ENCODE measurements at regions not wholly inside any gene's neighbourhood (a gene's known extent, or its start where the extent isn't known, plus 50 kb on each side); places are given as distances from the start of the nearest gene placed in this dataset.

DNA sequence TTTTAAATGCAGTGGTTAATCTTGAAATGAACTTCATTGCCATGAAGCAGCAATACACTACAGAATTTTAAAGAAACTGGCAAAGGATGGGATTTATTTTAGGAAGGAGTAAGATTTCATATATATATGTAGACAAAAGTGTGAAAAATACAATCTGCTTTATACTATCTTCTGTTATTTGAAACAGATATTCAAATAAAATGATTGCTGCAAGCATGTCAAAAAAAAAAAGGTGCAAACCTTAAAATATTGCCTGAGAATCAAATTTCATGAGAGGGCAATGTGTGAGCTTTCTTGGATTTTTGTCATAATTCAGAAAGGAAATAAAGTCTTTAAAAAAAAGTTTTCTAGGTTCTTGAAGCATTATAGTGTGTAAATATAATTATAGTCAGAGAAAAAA, 705.0 kb upstream of the CDH10 start:
- Histone ChIP-seq H3K4me3 (ENCODE audit: low read depth, low read length) (no peak overlapping the region), H3K27ac (ENCODE audit: low read depth, low read length) (no peak overlapping the region), H3K27me3 (ENCODE audit: control insufficient read depth, insufficient read depth, low read length) (no peaks in the 10 kb centered on the region), H3K9me3 (ENCODE audit: control insufficient read depth, insufficient read depth, low read length) (peaks cover 9% of the 10 kb centered on the region; the same call in 1 of the 2 replicates)
- ChIA-PET CTCF (no interaction called here), POLR2A (no interaction called here)
- TF ChIP-seq, protein P1, sequence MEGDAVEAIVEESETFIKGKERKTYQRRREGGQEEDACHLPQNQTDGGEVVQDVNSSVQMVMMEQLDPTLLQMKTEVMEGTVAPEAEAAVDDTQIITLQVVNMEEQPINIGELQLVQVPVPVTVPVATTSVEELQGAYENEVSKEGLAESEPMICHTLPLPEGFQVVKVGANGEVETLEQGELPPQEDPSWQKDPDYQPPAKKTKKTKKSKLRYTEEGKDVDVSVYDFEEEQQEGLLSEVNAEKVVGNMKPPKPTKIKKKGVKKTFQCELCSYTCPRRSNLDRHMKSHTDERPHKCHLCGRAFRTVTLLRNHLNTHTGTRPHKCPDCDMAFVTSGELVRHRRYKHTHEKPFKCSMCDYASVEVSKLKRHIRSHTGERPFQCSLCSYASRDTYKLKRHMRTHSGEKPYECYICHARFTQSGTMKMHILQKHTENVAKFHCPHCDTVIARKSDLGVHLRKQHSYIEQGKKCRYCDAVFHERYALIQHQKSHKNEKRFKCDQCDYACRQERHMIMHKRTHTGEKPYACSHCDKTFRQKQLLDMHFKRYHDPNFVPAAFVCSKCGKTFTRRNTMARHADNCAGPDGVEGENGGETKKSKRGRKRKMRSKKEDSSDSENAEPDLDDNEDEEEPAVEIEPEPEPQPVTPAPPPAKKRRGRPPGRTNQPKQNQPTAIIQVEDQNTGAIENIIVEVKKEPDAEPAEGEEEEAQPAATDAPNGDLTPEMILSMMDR (IDR thresholded peaks at IDR 0.05; ENCODE audit: low read depth, low read length) = no peak
- DNase-seq (ENCODE audit: low read depth, low spot score) = no peak

DNA sequence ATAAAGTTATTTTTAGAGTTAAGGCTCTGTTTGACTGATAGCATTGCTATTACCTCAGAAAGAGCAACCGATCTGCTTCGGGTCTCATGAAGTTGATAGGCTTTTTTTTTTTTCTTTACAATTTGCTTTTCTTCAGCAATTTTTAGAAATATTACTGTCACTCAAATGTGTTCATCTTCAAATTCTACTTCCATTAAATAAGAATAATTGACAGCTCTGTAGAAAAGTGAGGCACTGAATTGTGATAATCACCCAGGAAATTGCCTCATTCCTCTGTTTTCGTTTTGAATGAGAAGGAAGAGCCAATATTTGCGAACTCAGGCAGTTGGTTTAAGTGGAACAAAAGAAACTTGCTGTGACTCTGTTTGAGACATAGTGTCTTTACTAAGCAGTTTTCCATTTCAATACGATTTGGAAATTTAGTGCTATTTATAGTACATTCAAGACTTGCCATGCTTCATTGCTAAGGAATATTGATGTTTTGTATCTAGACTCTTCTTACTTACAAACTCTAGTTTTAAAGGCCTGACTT, 700.5 kb upstream of the CDH10 start:
- Histone ChIP-seq H3K9me3 (ENCODE audit: control insufficient read depth, insufficient read depth, low read length) (0 out of 2 replicates have a peak, but pooled peaks cover 3% of the 10 kb centered on the region), H3K27me3 (ENCODE audit: control insufficient read depth, insufficient read depth, low read length) (no peaks in the 10 kb centered on the region), H3K27ac (ENCODE audit: low read depth, low read length) (no peak overlapping the region), H3K4me3 (ENCODE audit: low read depth, low read length) (no peak overlapping the region)
- TF ChIP-seq, protein P1 (IDR thresholded peaks at IDR 0.05; ENCODE audit: low read depth, low read length) = no peak
- DNase-seq (ENCODE audit: low read depth, low spot score) = no peak
- ChIA-PET POLR2A (no interaction called here), CTCF (no interaction called here)

DNA sequence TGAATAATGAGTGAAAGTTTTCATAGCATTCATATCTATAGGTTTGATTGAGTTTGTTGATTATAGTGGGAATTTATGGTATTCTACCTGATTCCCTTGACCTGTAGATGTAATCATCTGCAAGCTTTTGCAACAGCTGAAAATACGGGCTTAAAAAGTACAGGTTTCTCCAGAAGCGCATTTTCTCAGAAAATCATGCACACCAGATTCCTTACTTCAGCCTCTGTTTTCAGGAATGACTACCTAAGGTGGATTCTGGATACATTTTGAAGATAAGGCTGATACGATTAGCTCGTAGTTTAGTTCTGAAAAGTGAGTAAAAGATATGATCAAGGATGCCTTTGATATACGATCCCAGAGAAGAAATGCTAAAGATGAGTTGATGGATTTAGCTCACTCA, 694.8 kb upstream of the CDH10 start:
- Histone ChIP-seq H3K27ac (ENCODE audit: low read depth, low read length) (no peak overlapping the region), H3K27me3 (ENCODE audit: control insufficient read depth, insufficient read depth, low read length) (no peaks in the 10 kb centered on the region), H3K4me3 (ENCODE audit: low read depth, low read length) (no peak overlapping the region), H3K9me3 (ENCODE audit: control insufficient read depth, insufficient read depth, low read length) (peaks cover under 1% of the 10 kb centered on the region; the same call in 1 of the 2 replicates)
- ChIA-PET CTCF (no interaction called here), POLR2A (no interaction called here)
- no peak for DNase-seq (ENCODE audit: low read depth, low spot score)
- TF ChIP-seq, protein P1 (IDR thresholded peaks at IDR 0.05; ENCODE audit: low read depth, low read length) = no peak

DNA sequence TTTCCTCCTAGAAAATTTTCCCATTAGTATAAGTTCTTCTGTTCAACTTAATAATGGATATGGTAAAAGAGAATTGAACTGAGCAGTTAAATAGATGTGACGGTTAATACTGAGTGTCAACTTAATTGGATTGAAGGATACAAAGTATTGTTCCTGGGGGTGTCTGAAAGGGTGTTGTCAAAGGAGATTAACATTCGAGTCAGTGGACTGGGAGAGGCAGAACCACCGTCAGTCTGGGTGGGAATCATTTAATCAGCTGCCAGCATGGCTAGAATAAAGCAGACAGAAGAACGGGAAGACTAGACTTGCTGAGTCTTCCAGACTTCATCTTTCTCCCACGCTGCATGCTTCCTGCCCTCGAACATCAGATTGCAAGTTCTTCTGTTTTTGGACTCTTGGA, 689.6 kb upstream of the CDH10 start:
- TF ChIP-seq, protein P1 (IDR thresholded peaks at IDR 0.05; ENCODE audit: low read depth, low read length) = no peak
- Histone ChIP-seq H3K27me3 (ENCODE audit: control insufficient read depth, insufficient read depth, low read length) (no peaks in the 10 kb centered on the region), H3K4me3 (ENCODE audit: low read depth, low read length) (no peak overlapping the region), H3K27ac (ENCODE audit: low read depth, low read length) (no peak overlapping the region), H3K9me3 (ENCODE audit: control insufficient read depth, insufficient read depth, low read length) (peaks cover 28% of the 10 kb centered on the region)
- ChIA-PET CTCF (no interaction called here), POLR2A (no interaction called here)
- no peak for DNase-seq (ENCODE audit: low read depth, low spot score)

DNA sequence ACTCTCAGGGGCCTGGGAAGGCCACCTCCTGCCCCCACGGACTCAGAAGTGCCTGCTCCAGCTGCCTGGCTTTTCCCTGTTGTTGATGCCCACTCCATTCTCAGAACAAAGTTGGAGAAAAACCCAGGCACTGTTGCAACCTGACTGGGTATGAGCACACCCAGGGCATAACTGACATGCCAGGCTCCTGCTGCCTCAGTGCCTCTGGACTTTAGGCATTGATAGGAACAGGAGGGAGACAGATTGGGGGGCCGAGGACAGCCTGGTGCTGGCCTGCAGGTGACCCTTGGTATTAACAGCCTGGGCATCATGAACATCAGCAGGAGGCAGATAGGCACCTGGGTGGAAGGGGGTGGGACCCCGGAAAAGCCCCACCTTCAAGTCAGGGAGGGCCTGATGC, 685.9 kb upstream of the CDH10 start:
- no peak overlapping the region for H3K27ac ChIP-seq (ENCODE audit: low read depth, low read length)
- CTCF ChIA-PET = no interaction called here
- no peak overlapping the region for H3K4me3 ChIP-seq (ENCODE audit: low read depth, low read length)
- POLR2A ChIA-PET = no interaction called here
- TF ChIP-seq, protein P1 (IDR thresholded peaks at IDR 0.05; ENCODE audit: low read depth, low read length) = no peak
- H3K9me3 ChIP-seq (ENCODE audit: control insufficient read depth, insufficient read depth, low read length) = peaks cover 28% of the 10 kb centered on the region
- DNase-seq (ENCODE audit: low read depth, low spot score) = no peak
- no peaks in the 10 kb centered on the region for H3K27me3 ChIP-seq (ENCODE audit: control insufficient read depth, insufficient read depth, low read length)

Measured in AG04450 (cell line).